SJSA1 (cell line): ENCODE measurements at regions not wholly inside any gene's neighbourhood (a gene's known extent, or its start where the extent isn't known, plus 50 kb on each side); places are given as distances from the start of the nearest gene placed in this dataset.
"Not testable (repeated sequence)": the region's sequence is repeated elsewhere in the genome, so short reads cannot be mapped to it uniquely, and the experiment has no call there.

Source experiments
- DNase-seq, 2 experiments: peaks; one replicate each; pipeline ENCODE4 v3.0.0-alpha.2; 2015 to 2020; ENCODE audit warnings: low spot score in 2 of 2, low read depth in 1 of 2
- H3K27ac ChIP-seq: fragments of 250-450 bp; sonication (Bioruptor Pico); 2 replicates; pipeline ENCODE4 v1.5.1; 2020; ENCODE audit warnings: mild to moderate bottlenecking, moderate library complexity
- H3K27me3 ChIP-seq: fragments of 250-450 bp; sonication (Bioruptor Pico); replicated peaks from 2 replicates; pipeline ENCODE4 v1.5.1; 2020; ENCODE audit warnings: mild to moderate bottlenecking, moderate library complexity
- H3K36me3 ChIP-seq: fragments of 250-450 bp; sonication (Bioruptor Pico); 2 replicates; pipeline ENCODE4 v1.5.1; 2020; ENCODE audit warnings: mild to moderate bottlenecking
- H3K4me1 ChIP-seq: fragments of 250-450 bp; sonication (Bioruptor Pico); replicated peaks from 2 replicates; pipeline ENCODE4 v1.6.1; 2021; ENCODE audit warnings: mild to moderate bottlenecking
- H3K4me3 ChIP-seq: fragments of 250-450 bp; sonication (Bioruptor Pico); 2 replicates; pipeline ENCODE4 v1.5.1; 2020; ENCODE audit warnings: mild to moderate bottlenecking
- H3K9me3 ChIP-seq: fragments of 250-450 bp; sonication (Bioruptor Pico); replicated peaks from 2 replicates; pipeline ENCODE4 v1.5.1; 2020; ENCODE audit warnings: mild to moderate bottlenecking

DNA sequence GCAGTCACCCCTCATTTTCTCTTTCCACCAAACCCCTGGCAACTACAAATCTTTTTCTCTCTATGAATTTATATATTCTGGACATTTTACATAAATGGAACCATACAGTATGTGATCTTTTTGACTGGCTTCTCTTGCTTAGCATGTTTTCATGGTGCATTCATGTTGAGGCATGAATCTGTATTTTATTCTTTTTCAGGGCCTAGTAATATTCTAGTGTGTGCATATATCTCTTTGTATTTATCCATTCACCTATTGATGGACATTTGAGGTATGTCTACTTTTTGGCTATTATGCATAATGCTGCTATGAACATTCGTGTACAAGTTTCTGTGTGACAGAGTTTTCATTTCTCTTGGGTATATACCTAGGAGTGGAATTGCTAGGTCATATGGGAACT is 78.2 kb downstream of the HACD1 start:
- no peaks in the 10 kb centered on the region for H3K9me3 ChIP-seq
- H3K27me3 ChIP-seq: no peaks in the 10 kb centered on the region
- no peak for DNase-seq

DNA sequence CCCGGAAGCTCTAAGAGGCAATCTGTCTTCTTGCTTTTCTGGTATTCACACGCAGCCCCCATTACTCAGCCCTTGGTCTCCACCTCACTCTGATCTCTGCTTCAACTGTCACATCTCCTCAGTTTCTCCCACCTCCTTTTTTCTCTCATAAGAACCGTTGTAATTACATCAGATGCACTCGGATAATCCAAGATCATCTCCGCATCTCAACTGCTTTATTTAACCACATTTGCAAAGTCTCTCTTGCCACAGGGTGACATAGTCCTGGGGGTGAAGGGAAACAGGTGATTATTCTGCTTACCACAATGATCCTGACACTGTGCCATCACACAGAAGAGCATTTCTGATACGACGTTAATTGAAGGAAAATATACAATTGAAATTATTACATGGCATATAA is 79.9 kb downstream of the HACD1 start:
- DNase-seq: no peak
- Histone ChIP-seq H3K4me3 (no peak overlapping the region), H3K9me3 (no peaks in the 10 kb centered on the region), H3K4me1 (peaks cover 8% of the 10 kb centered on the region), H3K27ac (no peak overlapping the region), H3K36me3 (no peaks in the 10 kb centered on the region), H3K27me3 (no peaks in the 10 kb centered on the region)

More for the DNA sequence above, 78.2 kb downstream of the HACD1 start:
- Histone ChIP-seq H3K4me3 (no peak overlapping the region), H3K4me1 (peaks cover 12% of the 10 kb centered on the region), H3K27ac (no peak overlapping the region), H3K36me3 (no peaks in the 10 kb centered on the region)

DNA sequence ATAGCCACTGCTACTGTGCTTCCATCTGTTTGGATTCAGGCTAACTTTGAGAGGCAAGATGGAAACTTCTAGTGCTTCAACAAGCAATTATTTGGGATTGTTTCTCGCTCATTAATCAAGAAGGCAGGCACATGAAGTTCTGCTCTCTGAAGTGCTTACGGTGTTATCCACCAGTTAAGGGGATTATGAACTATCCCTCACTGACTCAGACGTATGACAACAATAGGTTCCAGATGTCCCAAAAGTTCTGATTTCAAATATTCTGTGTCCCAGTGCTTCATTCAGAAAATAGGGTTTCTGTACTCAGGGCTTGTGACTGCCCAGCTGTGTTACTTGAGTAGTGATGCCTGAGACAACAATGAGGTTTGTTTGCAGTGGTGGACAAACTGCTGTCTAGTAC is 81.0 kb downstream of the HACD1 start:
- no peak overlapping the region for H3K4me3 ChIP-seq
- H3K27ac ChIP-seq: no peak overlapping the region
- H3K36me3 ChIP-seq: no peaks in the 10 kb centered on the region
- peaks cover 8% of the 10 kb centered on the region for H3K4me1 ChIP-seq
- H3K27me3 ChIP-seq: no peaks in the 10 kb centered on the region
- DNase-seq: no peak
- H3K9me3 ChIP-seq: no peaks in the 10 kb centered on the region

DNA sequence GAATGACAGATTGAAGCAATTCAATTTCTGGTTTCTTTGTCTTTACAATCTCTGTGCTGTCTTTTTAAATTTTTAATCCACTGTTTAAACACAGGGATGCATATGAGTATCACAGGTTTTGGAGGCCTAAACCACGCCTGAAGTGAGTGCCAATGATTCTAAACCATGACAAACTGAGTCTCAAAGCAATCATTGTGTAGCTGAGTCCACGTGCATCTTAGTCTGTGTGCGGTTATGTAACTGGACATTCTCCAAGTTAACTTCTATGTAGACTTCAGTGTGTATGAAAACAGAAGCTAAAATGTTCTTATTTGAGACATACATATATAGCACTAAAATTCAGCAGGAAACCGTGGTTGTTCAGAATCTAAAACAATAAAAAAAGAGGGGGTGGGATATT is 79.3 kb upstream of the ST8SIA6 start:
- no peaks in the 10 kb centered on the region for H3K27me3 ChIP-seq
- no peaks in the 10 kb centered on the region for H3K36me3 ChIP-seq
- H3K27ac ChIP-seq: no peak overlapping the region
- peaks cover 10% of the 10 kb centered on the region for H3K4me1 ChIP-seq
- no peak for DNase-seq
- no peak overlapping the region for H3K4me3 ChIP-seq
- H3K9me3 ChIP-seq: no peaks in the 10 kb centered on the region

DNA sequence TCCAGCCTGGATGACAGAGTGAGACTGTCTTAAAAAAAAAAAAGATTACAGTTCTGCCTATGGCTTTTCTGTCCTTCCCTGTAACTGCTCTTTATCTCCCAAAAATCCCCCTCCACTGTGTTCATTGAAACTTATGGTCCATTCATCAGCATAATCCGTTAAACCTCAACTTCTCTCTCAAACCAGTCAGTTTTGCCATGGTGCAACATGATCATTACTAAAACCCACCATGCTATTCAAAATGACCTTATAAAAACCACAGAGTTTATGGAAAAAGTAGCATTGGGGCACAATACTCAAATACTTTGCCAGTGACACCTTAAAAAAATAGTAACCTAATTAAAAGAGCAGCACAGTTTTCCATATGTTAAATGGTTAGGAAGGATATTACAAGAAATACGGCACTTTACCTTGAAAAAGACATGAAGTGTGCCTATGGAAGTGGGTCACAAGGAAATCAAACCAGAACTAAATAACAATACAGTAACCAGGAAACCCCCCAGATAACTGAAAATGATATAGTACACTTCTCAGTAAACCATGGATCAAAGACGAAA is 74.0 kb upstream of the ST8SIA6 start:
- H3K9me3 ChIP-seq: no peaks in the 10 kb centered on the region
- peak overlapping the region; percentile 97 for H3K27ac ChIP-seq
- H3K4me1 ChIP-seq: peaks cover 25% of the 10 kb centered on the region
- no peaks in the 10 kb centered on the region for H3K27me3 ChIP-seq
- no peak overlapping the region for H3K4me3 ChIP-seq
- no peak for DNase-seq
- no peaks in the 10 kb centered on the region for H3K36me3 ChIP-seq

DNA sequence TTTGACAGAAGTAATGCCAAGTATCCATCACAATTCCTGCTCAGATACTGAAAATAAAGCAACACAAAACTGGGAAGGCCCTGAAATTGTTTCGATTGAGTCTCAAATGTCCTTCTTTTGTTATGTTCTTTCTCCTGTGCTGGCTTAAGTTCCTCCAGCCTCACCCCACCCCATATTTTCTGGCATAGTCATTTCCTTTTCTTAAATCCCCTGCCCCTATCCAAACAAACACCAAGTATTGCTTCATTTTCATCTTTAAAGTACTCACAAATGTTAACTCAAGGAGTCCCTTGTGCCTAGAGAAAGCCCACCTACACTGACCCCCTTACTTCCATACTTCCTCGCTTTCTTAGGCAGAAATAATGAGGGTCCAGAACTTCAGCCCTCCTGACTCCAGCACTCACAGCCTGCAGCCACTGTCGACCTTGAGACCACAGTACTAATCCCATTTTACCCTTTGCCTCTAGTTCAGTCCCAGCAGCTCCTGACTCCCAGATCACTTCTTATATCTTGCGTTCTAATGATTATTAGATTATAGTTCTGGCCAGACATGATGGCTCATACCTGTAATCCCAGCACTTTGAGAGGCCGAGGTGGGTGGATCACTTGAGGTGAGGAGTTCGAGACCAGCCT is 73.2 kb upstream of the ST8SIA6 start:
- no peaks in the 10 kb centered on the region for H3K27me3 ChIP-seq
- H3K4me1 ChIP-seq: peaks cover 25% of the 10 kb centered on the region
- peak overlapping the region; percentile 97 for H3K27ac ChIP-seq
- H3K4me3 ChIP-seq: no peak overlapping the region
- H3K36me3 ChIP-seq: no peaks in the 10 kb centered on the region
- DNase-seq: peak; percentile 71 to 88
- H3K9me3 ChIP-seq: no peaks in the 10 kb centered on the region

DNA sequence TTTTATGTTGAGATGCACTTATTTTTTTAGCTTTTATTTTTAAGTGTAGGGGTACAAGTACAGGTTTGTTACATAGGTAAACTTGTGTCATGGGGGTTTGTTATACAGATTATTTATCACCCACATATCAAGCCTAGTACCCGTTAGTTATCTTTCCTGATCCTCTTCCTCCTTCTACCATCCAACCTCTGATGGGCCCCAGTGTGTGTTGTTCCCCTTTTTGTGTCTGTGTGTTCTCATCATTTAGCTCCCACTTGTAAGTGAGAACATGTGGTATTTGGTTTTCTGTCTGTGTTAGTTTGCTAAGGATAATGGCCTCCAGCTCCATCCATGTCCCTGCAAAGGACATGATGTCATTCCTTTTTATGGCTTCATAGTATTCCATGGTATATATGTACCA is 72.2 kb upstream of the ST8SIA6 start:
- H3K27ac ChIP-seq: peak overlapping the region; percentile 97
- H3K27me3 ChIP-seq, DNase-seq, H3K9me3 ChIP-seq, H3K36me3 ChIP-seq, H3K4me3 ChIP-seq: not testable (repeated sequence)
- H3K4me1 ChIP-seq: peaks cover 25% of the 10 kb centered on the region

DNA sequence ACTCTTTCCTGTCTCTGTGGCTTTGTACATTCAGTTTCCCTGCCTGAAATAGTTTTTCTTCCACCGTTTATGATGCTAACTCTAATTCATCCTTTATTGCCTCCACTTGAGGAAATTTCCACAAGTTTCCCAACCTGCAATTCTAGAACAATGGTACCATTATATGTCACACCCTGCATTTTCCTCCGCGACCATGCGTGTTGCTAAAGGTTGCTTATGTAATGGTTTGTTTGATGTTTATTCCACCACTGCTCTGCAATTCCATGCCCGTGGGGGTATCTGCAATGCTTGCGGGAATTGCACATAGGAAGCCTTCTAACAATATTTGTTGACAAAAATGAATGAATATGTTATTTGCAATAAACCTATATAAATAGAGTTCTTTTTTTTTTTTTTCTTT is 69.5 kb upstream of the ST8SIA6 start:
- Histone ChIP-seq H3K36me3 (no peaks in the 10 kb centered on the region), H3K9me3 (no peaks in the 10 kb centered on the region), H3K4me1 (peaks cover 25% of the 10 kb centered on the region), H3K4me3 (no peak overlapping the region), H3K27me3 (no peaks in the 10 kb centered on the region), H3K27ac (no peak overlapping the region)
- DNase-seq: no peak

DNA sequence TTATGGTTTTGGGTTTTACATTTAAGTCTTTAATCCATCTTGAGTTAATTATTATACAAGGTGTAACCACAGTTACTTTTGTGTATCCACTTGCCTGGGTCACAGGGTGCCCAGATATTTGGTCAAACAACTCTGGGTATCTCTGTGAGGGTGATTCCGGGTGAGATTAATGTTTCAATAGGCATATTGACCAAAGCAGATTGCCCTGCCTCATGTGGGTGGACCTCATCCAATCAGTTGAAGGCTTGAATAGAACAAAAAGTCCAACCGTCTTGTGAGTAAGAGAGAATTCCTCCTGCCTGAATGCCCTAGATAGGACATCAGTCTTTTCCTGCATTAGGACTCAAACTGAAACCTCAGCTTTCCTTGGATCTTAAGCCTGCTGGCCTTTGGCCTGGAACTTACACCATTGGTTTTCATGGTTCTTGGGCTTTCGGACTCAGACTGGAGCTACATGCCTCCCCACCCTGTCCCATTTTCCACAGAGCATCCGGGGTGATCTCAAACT is 68.9 kb upstream of the ST8SIA6 start:
- Histone ChIP-seq H3K9me3 (no peaks in the 10 kb centered on the region), H3K4me1 (peaks cover 19% of the 10 kb centered on the region), H3K27me3 (no peaks in the 10 kb centered on the region), H3K36me3 (no peaks in the 10 kb centered on the region), H3K4me3 (no peak overlapping the region), H3K27ac (no peak overlapping the region)
- no peak for DNase-seq

DNA sequence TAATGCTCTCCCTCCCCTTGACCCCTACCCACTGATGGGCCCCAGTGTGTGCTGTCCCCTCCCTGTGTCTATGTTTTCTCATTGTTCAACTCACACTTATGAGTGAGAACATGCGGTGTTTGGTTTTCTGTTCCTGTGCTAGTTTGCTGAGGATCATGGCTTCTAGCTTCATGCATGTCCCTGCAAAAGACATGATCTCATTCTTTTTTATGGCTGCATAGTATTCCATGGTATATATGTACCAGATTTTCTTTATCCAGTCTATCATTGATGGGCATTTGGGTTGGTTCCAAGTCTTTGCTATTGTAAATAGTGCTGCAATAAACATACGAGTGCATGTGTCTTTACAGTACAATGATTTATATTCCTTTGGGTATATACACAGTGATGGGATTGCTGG is 67.9 kb upstream of the ST8SIA6 start:
- DNase-seq, H3K27me3 ChIP-seq, H3K4me3 ChIP-seq: not testable (repeated sequence)

DNA sequence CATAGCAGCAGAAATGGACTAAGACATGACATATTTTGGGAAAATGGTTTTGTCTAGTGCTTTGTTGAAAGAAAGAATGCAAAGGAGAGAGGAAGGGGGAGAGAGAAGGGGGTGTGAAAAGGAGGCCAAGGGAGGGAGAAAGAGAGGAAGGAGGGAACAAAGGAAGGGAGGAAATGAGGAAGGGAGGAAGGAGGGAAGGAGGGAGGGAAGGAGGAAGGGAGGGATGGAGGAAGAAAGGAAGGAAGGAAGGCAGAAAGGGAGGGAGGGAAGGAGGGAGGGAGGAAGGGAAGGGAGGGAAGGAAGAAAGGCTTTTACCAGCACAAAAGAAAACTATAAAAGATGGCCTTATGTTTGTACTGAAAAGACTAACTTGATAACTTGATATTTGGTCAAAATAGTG is 65.1 kb upstream of the ST8SIA6 start:
- H3K36me3 ChIP-seq: no peaks in the 10 kb centered on the region
- no peaks in the 10 kb centered on the region for H3K9me3 ChIP-seq
- no peaks in the 10 kb centered on the region; the same call in 1 of the 2 replicates for H3K4me1 ChIP-seq
- no peak for DNase-seq
- no peaks in the 10 kb centered on the region for H3K27me3 ChIP-seq
- H3K27ac ChIP-seq: no peak overlapping the region
- H3K4me3 ChIP-seq: no peak overlapping the region

More for the DNA sequence above, 67.9 kb upstream of the ST8SIA6 start:
- H3K4me1 ChIP-seq, H3K36me3 ChIP-seq, H3K9me3 ChIP-seq, H3K27ac ChIP-seq: not testable (repeated sequence)

DNA sequence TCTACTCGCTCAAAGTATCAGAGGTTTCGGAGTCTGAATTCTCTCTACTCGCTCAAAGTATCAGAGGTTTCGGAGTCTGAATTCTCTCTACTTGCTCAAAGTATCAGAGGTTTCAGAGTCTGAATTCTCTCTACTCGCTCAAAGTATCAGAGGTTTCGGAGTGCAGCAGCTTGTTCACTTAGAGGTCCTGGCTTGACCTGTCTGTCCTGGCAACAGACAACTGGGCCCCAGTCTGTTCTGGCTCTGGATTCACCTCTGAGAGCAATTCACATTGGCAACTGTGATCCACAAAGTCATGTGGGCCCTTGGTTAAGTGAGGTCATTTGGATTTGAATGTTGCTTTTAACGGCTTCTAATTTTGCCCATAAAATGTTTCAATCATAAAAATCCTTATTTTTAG is 63.9 kb upstream of the ST8SIA6 start:
- H3K4me3 ChIP-seq: no peak overlapping the region
- no peaks in the 10 kb centered on the region for H3K36me3 ChIP-seq
- H3K4me1 ChIP-seq: peaks cover 4% of the 10 kb centered on the region
- H3K27me3 ChIP-seq: no peaks in the 10 kb centered on the region
- H3K27ac ChIP-seq: no peak overlapping the region
- no peak for DNase-seq
- H3K9me3 ChIP-seq: no peaks in the 10 kb centered on the region

DNA sequence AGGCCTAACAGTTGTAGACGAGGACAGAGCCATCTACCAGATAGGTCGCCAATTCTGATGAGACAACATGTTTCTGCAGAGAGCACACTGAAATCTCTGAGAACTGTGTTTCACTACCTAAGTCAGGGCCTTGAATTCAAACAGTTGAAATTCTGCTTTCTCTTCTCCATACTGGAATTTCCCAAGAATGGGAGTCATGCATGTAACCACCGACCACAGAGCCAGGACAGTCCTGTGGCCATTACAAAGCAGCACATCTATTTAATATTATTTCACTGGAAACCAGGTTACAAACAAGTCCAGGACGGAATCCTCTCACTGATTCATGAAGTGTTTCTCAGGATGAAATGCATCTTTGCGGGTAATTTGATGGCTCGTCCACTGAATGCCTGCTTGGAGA is 62.0 kb upstream of the ST8SIA6 start:
- no peak overlapping the region for H3K4me3 ChIP-seq
- H3K27me3 ChIP-seq: no peaks in the 10 kb centered on the region
- H3K4me1 ChIP-seq: peaks cover 21% of the 10 kb centered on the region
- H3K9me3 ChIP-seq: no peaks in the 10 kb centered on the region
- H3K36me3 ChIP-seq: no peaks in the 10 kb centered on the region
- no peak for DNase-seq
- H3K27ac ChIP-seq: no peak overlapping the region

DNA sequence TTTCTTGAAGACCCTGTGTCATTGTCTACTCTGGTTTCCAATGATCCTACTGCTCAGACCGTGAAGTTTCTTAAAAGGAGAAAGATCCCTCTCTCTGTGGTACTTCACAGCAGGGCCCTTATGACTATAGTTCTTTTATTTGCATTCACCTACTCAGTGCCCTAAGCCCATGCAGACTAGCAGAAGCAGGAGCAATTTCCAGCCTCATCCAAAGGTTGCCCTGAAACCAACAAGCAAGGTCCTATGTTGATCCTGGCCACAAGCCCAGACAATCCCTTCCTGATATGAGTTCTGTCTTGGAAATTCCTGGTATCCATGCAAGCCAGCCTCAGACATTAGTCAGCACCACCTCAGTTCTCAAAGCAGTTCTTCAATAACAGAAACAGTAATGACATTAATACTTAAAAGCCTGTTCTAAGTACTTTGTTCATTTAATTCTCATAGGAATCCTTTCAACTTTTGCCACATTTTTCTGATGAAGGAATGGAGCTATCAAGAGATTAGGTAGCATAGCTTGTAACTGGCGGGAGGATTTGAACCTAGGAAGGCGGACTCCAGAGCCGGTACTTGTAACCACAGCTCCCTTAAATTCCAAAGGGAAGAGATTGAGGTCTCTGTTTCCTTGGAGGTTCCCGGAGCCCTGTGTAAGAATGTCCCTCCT is 58.1 kb upstream of the ST8SIA6 start:
- Histone ChIP-seq H3K4me3 (no peak overlapping the region), H3K27ac (peak overlapping the region; percentile 95), H3K36me3 (no peaks in the 10 kb centered on the region), H3K27me3 (no peaks in the 10 kb centered on the region), H3K9me3 (no peaks in the 10 kb centered on the region), H3K4me1 (peaks cover 39% of the 10 kb centered on the region)
- peak; percentile 92 to 94 for DNase-seq
